ENCODE measurements at regions not wholly inside any gene's neighbourhood (a gene's known extent, or its start where the extent isn't known, plus 50 kb on each side); places are given as distances from the start of the nearest gene placed in this dataset.

DNA sequence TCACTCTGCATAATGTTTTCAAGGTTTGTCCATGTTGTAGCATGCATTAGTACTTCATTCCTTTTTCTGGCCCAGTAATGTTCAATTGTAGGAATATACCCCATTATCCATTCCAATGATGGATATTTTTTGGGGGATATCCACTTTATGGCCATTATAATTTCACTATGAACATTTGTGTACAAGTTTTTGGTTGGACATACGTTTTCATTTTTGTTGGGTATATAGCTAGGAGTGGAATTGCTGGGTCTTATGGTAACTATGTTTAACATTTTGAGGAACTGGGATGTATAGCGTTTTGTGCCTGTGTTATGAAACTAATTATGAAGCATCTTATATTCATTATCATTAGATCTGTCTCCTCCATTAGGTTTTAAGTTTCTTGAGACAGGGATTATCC, 191.6 kb downstream of the TM9SF2 start:
- no peak overlapping the region for H3K4me3 ChIP-seq (ENCODE audit: control insufficient read depth, low read depth, low read length)
- TF ChIP-seq, protein P1, sequence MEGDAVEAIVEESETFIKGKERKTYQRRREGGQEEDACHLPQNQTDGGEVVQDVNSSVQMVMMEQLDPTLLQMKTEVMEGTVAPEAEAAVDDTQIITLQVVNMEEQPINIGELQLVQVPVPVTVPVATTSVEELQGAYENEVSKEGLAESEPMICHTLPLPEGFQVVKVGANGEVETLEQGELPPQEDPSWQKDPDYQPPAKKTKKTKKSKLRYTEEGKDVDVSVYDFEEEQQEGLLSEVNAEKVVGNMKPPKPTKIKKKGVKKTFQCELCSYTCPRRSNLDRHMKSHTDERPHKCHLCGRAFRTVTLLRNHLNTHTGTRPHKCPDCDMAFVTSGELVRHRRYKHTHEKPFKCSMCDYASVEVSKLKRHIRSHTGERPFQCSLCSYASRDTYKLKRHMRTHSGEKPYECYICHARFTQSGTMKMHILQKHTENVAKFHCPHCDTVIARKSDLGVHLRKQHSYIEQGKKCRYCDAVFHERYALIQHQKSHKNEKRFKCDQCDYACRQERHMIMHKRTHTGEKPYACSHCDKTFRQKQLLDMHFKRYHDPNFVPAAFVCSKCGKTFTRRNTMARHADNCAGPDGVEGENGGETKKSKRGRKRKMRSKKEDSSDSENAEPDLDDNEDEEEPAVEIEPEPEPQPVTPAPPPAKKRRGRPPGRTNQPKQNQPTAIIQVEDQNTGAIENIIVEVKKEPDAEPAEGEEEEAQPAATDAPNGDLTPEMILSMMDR (conservative IDR thresholded peaks at IDR 0.05; ENCODE audit: control insufficient read depth, insufficient read depth, low read depth, low read length): no peak
- no peak for DNase-seq (ENCODE audit: low read depth)

DNA sequence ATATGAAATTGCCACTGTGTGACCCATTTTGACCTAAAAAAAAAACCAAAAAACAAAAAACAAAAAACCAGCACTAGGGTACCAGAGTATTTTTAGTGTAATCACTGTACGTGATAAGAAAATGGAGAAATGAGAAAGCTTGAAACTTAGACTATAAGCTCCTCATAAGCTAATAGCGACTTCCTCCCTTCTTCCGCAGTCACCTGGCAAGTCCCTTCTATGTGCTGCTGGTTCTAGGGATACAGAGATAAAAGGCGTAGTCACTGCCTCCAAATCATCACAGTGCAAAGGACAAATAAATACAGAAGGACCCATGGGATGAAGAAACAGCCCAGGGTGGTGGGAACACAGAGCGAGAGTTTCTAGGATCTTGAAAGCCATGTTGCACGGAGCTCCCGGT, 190.3 kb downstream of the TM9SF2 start:
- no peak overlapping the region for H3K4me3 ChIP-seq (ENCODE audit: control insufficient read depth, low read depth, low read length)
- no peak for DNase-seq (ENCODE audit: low read depth)
- TF ChIP-seq, protein P1 (conservative IDR thresholded peaks at IDR 0.05; ENCODE audit: control insufficient read depth, insufficient read depth, low read depth, low read length): no peak

DNA sequence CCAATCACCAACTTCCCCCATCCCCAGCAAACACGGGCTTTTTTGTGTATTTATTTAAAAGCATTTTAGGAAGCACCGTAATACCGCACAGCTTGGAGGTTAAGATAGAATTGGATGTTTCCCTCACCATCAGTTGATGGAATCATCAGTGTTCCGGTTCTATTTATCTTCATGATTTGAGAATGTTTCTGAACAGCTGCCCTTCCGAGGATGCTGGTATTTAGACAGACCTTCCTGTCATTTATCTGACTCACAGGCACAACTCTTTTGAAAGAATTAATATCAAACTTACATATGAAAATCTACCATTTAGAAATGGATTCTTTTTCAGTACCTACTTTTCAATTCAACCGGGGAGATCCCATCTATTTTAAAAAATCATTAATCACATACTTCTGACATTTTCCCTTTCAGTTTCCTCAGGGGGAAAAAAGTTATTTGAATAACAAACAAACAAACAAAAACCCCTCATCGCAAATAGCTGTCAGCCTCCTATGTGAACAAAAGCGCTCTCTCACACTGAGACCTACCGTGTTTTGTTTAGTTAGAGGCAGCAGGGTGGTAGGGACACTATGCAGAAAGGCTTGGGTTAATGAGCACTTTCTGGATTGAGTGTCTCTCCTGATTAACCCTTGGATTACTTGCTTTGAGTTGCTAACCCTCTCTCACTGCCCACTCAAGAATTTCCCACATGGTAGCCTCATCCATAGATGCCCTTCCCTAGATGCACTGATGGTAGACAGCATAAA, 189.3 kb downstream of the TM9SF2 start:
- no peak for DNase-seq (ENCODE audit: low read depth)
- H3K4me3 ChIP-seq (ENCODE audit: control insufficient read depth, low read depth, low read length): no peak overlapping the region
- TF ChIP-seq, protein P1 (conservative IDR thresholded peaks at IDR 0.05; ENCODE audit: control insufficient read depth, insufficient read depth, low read depth, low read length): no peak

DNA sequence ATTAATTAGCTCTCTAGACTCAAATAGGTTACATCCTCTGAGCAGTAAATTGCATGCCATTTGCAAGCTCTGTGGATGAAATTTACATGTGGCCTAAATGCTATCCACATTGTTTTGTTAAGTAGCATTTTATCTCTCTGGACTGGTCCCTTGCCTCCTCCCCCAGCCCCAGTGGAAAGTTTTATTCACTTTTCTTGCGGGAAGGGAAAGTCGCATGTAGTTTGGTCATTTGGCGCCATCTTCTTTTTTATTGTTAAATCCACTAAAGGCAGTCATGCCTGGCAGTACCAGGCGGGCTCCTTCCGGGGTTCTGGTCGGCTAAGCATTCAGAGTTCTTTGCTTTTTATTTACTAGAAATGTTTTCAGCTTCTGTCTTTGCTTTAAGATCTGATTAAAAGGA, 188.7 kb downstream of the TM9SF2 start:
- DNase-seq (ENCODE audit: low read depth): no peak
- H3K4me3 ChIP-seq (ENCODE audit: control insufficient read depth, low read depth, low read length): no peak overlapping the region
- TF ChIP-seq, protein P1 (conservative IDR thresholded peaks at IDR 0.05; ENCODE audit: control insufficient read depth, insufficient read depth, low read depth, low read length): no peak

DNA sequence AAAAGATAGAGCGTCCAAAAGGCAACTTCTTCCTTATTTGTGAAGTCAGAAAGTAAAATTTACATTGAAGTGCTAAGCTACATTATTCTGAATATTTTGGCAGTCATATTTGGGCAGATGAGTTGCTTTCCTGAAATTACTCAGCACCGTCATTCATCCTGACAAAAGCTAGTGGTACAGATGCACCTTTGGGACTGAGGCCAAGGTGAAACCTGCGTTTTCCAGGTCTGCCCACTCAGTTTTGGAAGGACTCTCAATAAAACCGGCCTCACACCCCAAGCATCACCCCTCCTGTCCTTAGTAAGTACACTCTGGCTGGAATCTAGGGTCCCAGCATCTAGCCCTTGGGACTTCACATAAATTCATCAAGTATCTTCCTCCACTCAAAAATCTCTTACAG, 187.5 kb downstream of the TM9SF2 start:
- no peak for DNase-seq (ENCODE audit: low read depth)
- TF ChIP-seq, protein P1 (conservative IDR thresholded peaks at IDR 0.05; ENCODE audit: control insufficient read depth, insufficient read depth, low read depth, low read length): no peak
- no peak overlapping the region for H3K4me3 ChIP-seq (ENCODE audit: control insufficient read depth, low read depth, low read length)

DNA sequence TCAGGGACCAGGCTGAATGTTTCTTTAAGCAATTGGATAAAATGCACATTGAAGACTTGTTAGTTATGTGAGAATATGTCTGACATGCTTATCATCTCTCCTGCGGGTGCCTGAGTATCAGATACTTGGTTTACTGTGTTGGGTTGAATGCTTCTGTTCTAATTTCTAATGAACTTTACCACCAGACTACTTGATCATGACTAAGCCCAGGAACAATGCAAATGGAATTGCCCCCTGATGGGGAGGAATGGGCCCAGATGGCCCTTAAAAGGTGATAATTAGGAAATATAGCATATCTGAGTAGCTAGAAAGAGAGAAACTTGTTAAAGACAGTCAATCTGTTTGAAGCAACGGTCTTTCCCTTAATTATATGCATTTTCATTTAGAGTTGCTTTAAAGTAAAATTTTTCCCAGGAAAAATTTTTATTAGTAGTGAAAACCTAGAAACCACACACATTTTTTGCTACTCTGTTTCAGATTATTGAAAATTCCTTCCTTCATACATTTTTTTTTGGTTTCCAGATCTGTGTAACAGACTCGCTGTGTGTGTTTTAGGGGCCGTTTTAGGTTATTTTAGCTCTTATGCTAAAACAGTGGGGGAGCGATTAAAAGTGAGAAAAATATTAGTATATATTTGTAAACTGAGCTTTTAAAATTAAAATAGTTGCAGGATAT, 186.6 kb downstream of the TM9SF2 start:
- no peak for DNase-seq (ENCODE audit: low read depth)
- no peak overlapping the region for H3K4me3 ChIP-seq (ENCODE audit: control insufficient read depth, low read depth, low read length)
- TF ChIP-seq, protein P1 (conservative IDR thresholded peaks at IDR 0.05; ENCODE audit: control insufficient read depth, insufficient read depth, low read depth, low read length): no peak

Measured in fibroblast of mammary gland (primary cell).